H9 (cell line): ENCODE measurements at regions not wholly inside any gene's neighbourhood (a gene's known extent, or its start where the extent isn't known, plus 50 kb on each side); places are given as distances from the start of the nearest gene placed in this dataset.

Experiments used
- DNase-seq: peaks from one replicate; pipeline ENCODE4 v3.0.0-alpha.2; 2017
- H2AFZ ChIP-seq: one replicate; pipeline ENCODE4 v1.6.1; 2013; ENCODE audit warnings: mild to moderate bottlenecking, low read length, control low read depth, moderate library complexity
- H2AK5ac ChIP-seq: 2 replicates; pipeline ENCODE4 v1.6.1; 2013; ENCODE audit warnings: low read length, control low read depth, mixed read lengths; ENCODE audit not compliant: insufficient read length
- H2BK120ac ChIP-seq: one replicate; pipeline ENCODE4 v1.6.1; 2013; ENCODE audit warnings: low read depth, mild to moderate bottlenecking, low read length, control low read depth, inconsistent platforms; ENCODE audit not compliant: poor library complexity, severe bottlenecking
- H2BK12ac ChIP-seq: 2 replicates; pipeline ENCODE4 v1.6.1; 2013; ENCODE audit warnings: low read length, control low read depth, mixed read lengths, low read depth; ENCODE audit not compliant: insufficient read length
- H2BK15ac ChIP-seq: 2 replicates; pipeline ENCODE4 v1.6.1; 2013; ENCODE audit warnings: low read depth, low read length, control low read depth
- H2BK20ac ChIP-seq: one replicate; pipeline ENCODE4 v1.6.1; 2013; ENCODE audit warnings: low read depth, mild to moderate bottlenecking, low read length, control low read depth, inconsistent platforms; ENCODE audit not compliant: poor library complexity, severe bottlenecking
- H2BK5ac ChIP-seq: 2 replicates; pipeline ENCODE4 v1.6.1; 2013; ENCODE audit warnings: low read length, control low read depth, mixed read lengths; ENCODE audit not compliant: insufficient read length
- H3K14ac ChIP-seq: 2 replicates; pipeline ENCODE4 v1.6.1; 2013; ENCODE audit warnings: low read length, control low read depth; ENCODE audit not compliant: insufficient read depth
- H3K18ac ChIP-seq: 2 replicates; pipeline ENCODE4 v1.6.1; 2013; ENCODE audit warnings: low read depth, mild to moderate bottlenecking, mixed read lengths, low read length, control low read depth; ENCODE audit not compliant: insufficient read length
- H3K23ac ChIP-seq: 2 replicates; pipeline ENCODE4 v1.6.1; 2013; ENCODE audit warnings: low read length, control low read depth, mixed read lengths, low read depth; ENCODE audit not compliant: insufficient read length
- H3K23me2 ChIP-seq: 2 replicates; pipeline ENCODE4 v1.6.1; 2013; ENCODE audit warnings: low read depth, mild to moderate bottlenecking, mixed read lengths, low read length, control low read depth; ENCODE audit not compliant: insufficient read length, poor library complexity, severe bottlenecking
- H3K27ac ChIP-seq: 2 replicates; pipeline ENCODE4 v1.5.1; 2013; ENCODE audit warnings: low read length, control low read depth, mixed read lengths, low read depth; ENCODE audit not compliant: insufficient read length
- H3K27me3 ChIP-seq: 2 replicates; pipeline ENCODE4 v1.6.1; 2013; ENCODE audit warnings: low read length, control low read depth, inconsistent platforms; ENCODE audit not compliant: insufficient read depth
- H3K4ac ChIP-seq: 2 replicates; pipeline ENCODE4 v1.6.1; 2013; ENCODE audit warnings: low read depth, mild to moderate bottlenecking, control low read depth, inconsistent platforms, low read length, moderate library complexity
- H3K4me1 ChIP-seq: 2 replicates; pipeline ENCODE4 v1.6.1; 2013; ENCODE audit warnings: low read length, control low read depth, inconsistent platforms; ENCODE audit not compliant: insufficient read depth
- H3K4me2 ChIP-seq: 2 replicates; pipeline ENCODE4 v1.6.1; 2013; ENCODE audit warnings: low read length, control low read depth, mixed read lengths; ENCODE audit not compliant: insufficient read length, insufficient read depth
- H3K56ac ChIP-seq: 2 replicates; pipeline ENCODE4 v1.6.1; 2013; ENCODE audit warnings: low read depth, mild to moderate bottlenecking, mixed read lengths, low read length, control low read depth; ENCODE audit not compliant: insufficient read length
- H3K79me1 ChIP-seq: 2 replicates; pipeline ENCODE4 v1.6.1; 2013; ENCODE audit warnings: low read depth, mild to moderate bottlenecking, moderate library complexity, low read length, control low read depth, inconsistent platforms; ENCODE audit not compliant: insufficient read depth, poor library complexity, severe bottlenecking
- H3K79me2 ChIP-seq: 2 replicates; pipeline ENCODE4 v1.6.1; 2013; ENCODE audit warnings: low read length, control low read depth, inconsistent platforms; ENCODE audit not compliant: insufficient read depth
- H3K9ac ChIP-seq: 2 replicates; pipeline ENCODE4 v1.6.1; 2013; ENCODE audit warnings: low read length, control low read depth, mixed read lengths; ENCODE audit not compliant: insufficient read length; ENCODE audit errors: extremely low read depth
- H3K9me3 ChIP-seq: one replicate; pipeline ENCODE4 v1.6.1; 2013; ENCODE audit warnings: low read depth, low read length, inconsistent platforms; ENCODE audit not compliant: control insufficient read depth
- H3T11ph ChIP-seq: one replicate; pipeline ENCODE4 v1.6.1; 2013; ENCODE audit warnings: mild to moderate bottlenecking, low read length, control low read depth, inconsistent platforms
- H4K20me1 ChIP-seq: one replicate; pipeline ENCODE4 v1.6.1; 2013; ENCODE audit not compliant: control insufficient read depth, insufficient read length, insufficient read depth
- H4K5ac ChIP-seq: 2 replicates; pipeline ENCODE4 v1.6.1; 2013; ENCODE audit warnings: low read depth, mild to moderate bottlenecking, mixed read lengths, low read length, control low read depth; ENCODE audit not compliant: insufficient read length
- H4K8ac ChIP-seq: replicated peaks from 2 replicates; pipeline ENCODE4 v1.6.1; 2013; ENCODE audit warnings: low read length, control low read depth, mixed read lengths, low read depth; ENCODE audit not compliant: insufficient read length
- H4K91ac ChIP-seq: 2 replicates; pipeline ENCODE4 v1.6.1; 2013; ENCODE audit warnings: low read depth, mild to moderate bottlenecking, moderate library complexity, mixed read lengths, low read length, control low read depth; ENCODE audit not compliant: insufficient read length
- H3K27ac Mint-ChIP-seq, 3 experiments: 2 replicates in 2 of 3; 3 replicates in 1 of 3; pipeline ENCODE4 v1.8.0; 2020 to 2021; ENCODE audit warnings: mixed read lengths in 3 of 3, mild to moderate bottlenecking in 1 of 3, moderate library complexity in 1 of 3
- H3K27me3 Mint-ChIP-seq: 2 replicates; pipeline ENCODE4 v1.8.0; 2021; ENCODE audit warnings: low read depth, mild to moderate bottlenecking, moderate library complexity, mixed read lengths
- H3K36me3 Mint-ChIP-seq, 3 experiments: 2 replicates in 2 of 3; 3 replicates in 1 of 3; pipeline ENCODE4 v1.8.0; 2020 to 2021; ENCODE audit warnings: low read depth in 3 of 3, mixed read lengths in 3 of 3; ENCODE audit not compliant: insufficient read depth in 1 of 3
- H3K4me1 Mint-ChIP-seq, 2 experiments: 2 replicates each; pipeline ENCODE4 v1.8.0; 2020; ENCODE audit warnings: mixed read lengths in 2 of 2
- H3K4me3 Mint-ChIP-seq, 2 experiments: 2 replicates in 1 of 2; 3 replicates in 1 of 2; pipeline ENCODE4 v1.8.0; 2020 to 2021; ENCODE audit warnings: mild to moderate bottlenecking in 2 of 2, mixed read lengths in 2 of 2, moderate library complexity in 1 of 2
- H3K9me3 Mint-ChIP-seq, 2 experiments: 2 replicates in 1 of 2; 3 replicates in 1 of 2; pipeline ENCODE4 v1.8.0; 2020; ENCODE audit warnings: mild to moderate bottlenecking in 2 of 2, mixed read lengths in 2 of 2, moderate library complexity in 1 of 2
- WGBS: extraction: QIAGEN DNeasy Blood & Tissue Kit; methylation state at CpG from one replicate; pipeline ENCODE4 v1.1.7; 2013; ENCODE audit warnings: missing lambda C conversion rate, low lambda C conversion rate, mixed read lengths; ENCODE audit not compliant: insufficient read length; ENCODE audit errors: extremely low coverage; 5-methylcytosine and 5-hydroxymethylcytosine counted together
- TF ChIP-seq, protein P1 (sequence below): fragments of 200-600 bp; sonication (generic); conservative IDR thresholded peaks from 3 replicates; pipeline ENCODE4 v1.8.0; 2021; ENCODE audit warnings: antibody characterized with exemption, mild to moderate bottlenecking

- Histone ChIP-seq H3K27ac (no peak overlapping the region), H3K9ac (no peak overlapping the region), H3K4ac (no peak overlapping the region), H2AFZ (no peak overlapping the region), H3K79me2 (no peaks in the 10 kb centered on the region), H2BK20ac (no peak overlapping the region), H2BK120ac (no peak overlapping the region), H4K20me1 (no peaks in the 10 kb centered on the region), H3K79me1 (no peaks in the 10 kb centered on the region), H2BK5ac (no peak overlapping the region), H3K27me3 (no peaks in the 10 kb centered on the region; the same call in 1 of the 2 replicates), H3K4me2 (no peak overlapping the region), H2BK15ac (no peak overlapping the region), H4K91ac (no peak overlapping the region), H2BK12ac (no peak overlapping the region), H4K8ac (no peak overlapping the region), H4K5ac (no peak overlapping the region), H3K23ac (no peak overlapping the region), H3K14ac (no peak overlapping the region), H3K56ac (no peak overlapping the region), H3T11ph (no peak overlapping the region), H3K4me1 (no peaks in the 10 kb centered on the region), H3K23me2 (no peaks in the 10 kb centered on the region), H3K9me3 (peaks cover 86% of the 10 kb centered on the region), H3K18ac (no peak overlapping the region), H2AK5ac (no peak overlapping the region)
- no CpG with 5 or more reads among the region's 17 CpGs for WGBS
- Mint-ChIP-seq H3K9me3 (peaks cover 79 to 98% of the 10 kb centered on the region in 2 experiments), H3K4me3 (no peak overlapping the region), H3K27ac (peak overlapping the region in 1 of 3 experiments; percentile 18; a peak in 1 of 7 replicates), H3K27me3 (peaks cover 6% of the 10 kb centered on the region), H3K36me3 (peaks cover 6 to 39% (median 22%) of the 10 kb centered on the region in 3 experiments; a peak in 6 of 7 replicates), H3K4me1 (no peaks in the 10 kb centered on the region)
- TF ChIP-seq, protein P1, sequence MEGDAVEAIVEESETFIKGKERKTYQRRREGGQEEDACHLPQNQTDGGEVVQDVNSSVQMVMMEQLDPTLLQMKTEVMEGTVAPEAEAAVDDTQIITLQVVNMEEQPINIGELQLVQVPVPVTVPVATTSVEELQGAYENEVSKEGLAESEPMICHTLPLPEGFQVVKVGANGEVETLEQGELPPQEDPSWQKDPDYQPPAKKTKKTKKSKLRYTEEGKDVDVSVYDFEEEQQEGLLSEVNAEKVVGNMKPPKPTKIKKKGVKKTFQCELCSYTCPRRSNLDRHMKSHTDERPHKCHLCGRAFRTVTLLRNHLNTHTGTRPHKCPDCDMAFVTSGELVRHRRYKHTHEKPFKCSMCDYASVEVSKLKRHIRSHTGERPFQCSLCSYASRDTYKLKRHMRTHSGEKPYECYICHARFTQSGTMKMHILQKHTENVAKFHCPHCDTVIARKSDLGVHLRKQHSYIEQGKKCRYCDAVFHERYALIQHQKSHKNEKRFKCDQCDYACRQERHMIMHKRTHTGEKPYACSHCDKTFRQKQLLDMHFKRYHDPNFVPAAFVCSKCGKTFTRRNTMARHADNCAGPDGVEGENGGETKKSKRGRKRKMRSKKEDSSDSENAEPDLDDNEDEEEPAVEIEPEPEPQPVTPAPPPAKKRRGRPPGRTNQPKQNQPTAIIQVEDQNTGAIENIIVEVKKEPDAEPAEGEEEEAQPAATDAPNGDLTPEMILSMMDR: no peak
- no peak for DNase-seq
Measured at GRCh38 chr22:47283616-47284270, 521.3 kb downstream of the TBC1D22A start.
